WERI-Rb-1 (cell line): ENCODE measurements at regions not wholly inside any gene's neighbourhood (a gene's known extent, or its start where the extent isn't known, plus 50 kb on each side); places are given as distances from the start of the nearest gene placed in this dataset.

Experiments used
- DNase-seq: peaks from one replicate; pipeline ENCODE4 v3.0.0-alpha.2; 2020
- H3K27ac ChIP-seq: fragments of 250-450 bp; sonication (Bioruptor Pico); 2 replicates; pipeline ENCODE4 v1.5.1; 2020; ENCODE audit warnings: mild to moderate bottlenecking, moderate library complexity
- H3K27me3 ChIP-seq: fragments of 250-450 bp; sonication (Bioruptor Pico); 2 replicates; pipeline ENCODE4 v1.5.1; 2021; ENCODE audit warnings: mild to moderate bottlenecking, low read depth, moderate library complexity; ENCODE audit not compliant: insufficient read depth, severe bottlenecking
- H3K36me3 ChIP-seq: fragments of 250-450 bp; sonication (Bioruptor Pico); 2 replicates; pipeline ENCODE4 v1.5.1; 2020; ENCODE audit warnings: mild to moderate bottlenecking, moderate library complexity
- H3K4me3 ChIP-seq: 2 replicates; pipeline ENCODE4 v1.5.1; 2011; ENCODE audit warnings: low read depth, mild to moderate bottlenecking, control low read depth, low read length
- H3K9me3 ChIP-seq: fragments of 250-450 bp; sonication (Bioruptor Pico); 2 replicates; pipeline ENCODE4 v1.5.1; 2021; ENCODE audit warnings: mild to moderate bottlenecking, moderate library complexity; ENCODE audit not compliant: severe bottlenecking
- CTCF ChIP-seq: IDR thresholded peaks from 2 replicates; pipeline ENCODE4 v1.5.1; 2011; ENCODE audit warnings: low read depth, mild to moderate bottlenecking, control low read depth, inconsistent platforms, low read length

GRCh38 chr10:28250782-28251181 lies 52.1 kb downstream of the MPP7 start:
- no peak overlapping the region for H3K4me3 ChIP-seq
- TF ChIP-seq CTCF = no peak
- H3K27ac ChIP-seq = no peak overlapping the region
- H3K36me3 ChIP-seq = no peaks in the 10 kb centered on the region
- no peaks in the 10 kb centered on the region for H3K27me3 ChIP-seq
- no peak for DNase-seq
- H3K9me3 ChIP-seq = no peaks in the 10 kb centered on the region

- no peak overlapping the region for H3K4me3 ChIP-seq
- H3K27ac ChIP-seq = no peak overlapping the region
- no peaks in the 10 kb centered on the region for H3K36me3 ChIP-seq
- H3K27me3 ChIP-seq = no peaks in the 10 kb centered on the region
- TF ChIP-seq CTCF = no peak
- no peak for DNase-seq
- no peaks in the 10 kb centered on the region for H3K9me3 ChIP-seq
Observed at GRCh38 chr10:28250358-28250757, 52.5 kb downstream of the MPP7 start.

GRCh38 chr10:28249512-28249911 lies 53.4 kb downstream of the MPP7 start:
- H3K4me3 ChIP-seq = no peak overlapping the region
- no peaks in the 10 kb centered on the region for H3K27me3 ChIP-seq
- no peak for TF ChIP-seq CTCF
- H3K36me3 ChIP-seq = no peaks in the 10 kb centered on the region
- no peak for DNase-seq
- H3K9me3 ChIP-seq = no peaks in the 10 kb centered on the region
- no peak overlapping the region for H3K27ac ChIP-seq

- Histone ChIP-seq H3K27me3 (no peaks in the 10 kb centered on the region), H3K9me3 (no peaks in the 10 kb centered on the region)
- no peak for DNase-seq
Observed at GRCh38 chr10:28248092-28248491, 54.8 kb downstream of the MPP7 start.

GRCh38 chr10:28246023-28246422 lies 56.8 kb downstream of the MPP7 start:
- no peak for DNase-seq
- TF ChIP-seq CTCF = no peak
- no peak overlapping the region for H3K27ac ChIP-seq

More at GRCh38 chr10:28248092-28248491, 54.8 kb downstream of the MPP7 start:
- Histone ChIP-seq H3K4me3 (no peak overlapping the region), H3K27ac (no peak overlapping the region), H3K36me3 (no peaks in the 10 kb centered on the region)
- no peak for TF ChIP-seq CTCF

GRCh38 chr10:28243923-28244322 lies 58.9 kb downstream of the MPP7 start:
- no peak for TF ChIP-seq CTCF
- Histone ChIP-seq H3K4me3 (no peak overlapping the region), H3K36me3 (no peaks in the 10 kb centered on the region), H3K27me3 (no peaks in the 10 kb centered on the region), H3K27ac (no peak overlapping the region), H3K9me3 (no peaks in the 10 kb centered on the region)
- no peak for DNase-seq

More at GRCh38 chr10:28246023-28246422, 56.8 kb downstream of the MPP7 start:
- Histone ChIP-seq H3K27me3 (no peaks in the 10 kb centered on the region), H3K36me3 (no peaks in the 10 kb centered on the region), H3K4me3 (no peak overlapping the region), H3K9me3 (no peaks in the 10 kb centered on the region)
